H1 (cell line): ENCODE measurements at regions not wholly inside any gene's neighbourhood (a gene's known extent, or its start where the extent isn't known, plus 50 kb on each side); places are given as distances from the start of the nearest gene placed in this dataset.

Experiments used
- E2F6 ChIP-seq: IDR thresholded peaks from 2 replicates; pipeline ENCODE4 v1.6.1; 2012; ENCODE audit warnings: inconsistent platforms
- GABPA ChIP-seq: IDR thresholded peaks from 2 replicates; pipeline ENCODE4 v1.6.1; 2011; ENCODE audit warnings: mild to moderate bottlenecking, low read length, moderate library complexity, borderline replicate concordance; ENCODE audit not compliant: insufficient read depth
- POLR2A ChIP-seq, 2 experiments: IDR thresholded peaks; 1 replicate in 1 of 2; 2 replicates in 1 of 2; pipeline ENCODE4 v1.6.1; 2011; ENCODE audit warnings: low read depth in 2 of 2, low read length in 2 of 2, mild to moderate bottlenecking in 2 of 2; ENCODE audit errors: control extremely low read depth in 1 of 2
- RNF2 ChIP-seq: fragments of 200-900, 300-1000 bp; sonication (generic); IDR thresholded peaks from 2 replicates; pipeline ENCODE4 v1.7.1; 2016; ENCODE audit warnings: borderline replicate concordance, low read depth, mild to moderate bottlenecking, antibody characterized with exemption, low read length; ENCODE audit not compliant: poor library complexity, severe bottlenecking; ENCODE audit errors: missing control alignments
- TCF12 ChIP-seq: IDR thresholded peaks from 2 replicates; pipeline ENCODE4 v1.6.1; 2011; ENCODE audit warnings: low read depth, mild to moderate bottlenecking, low read length

GRCh38 chr18:75491361-75491760 lies 63.9 kb upstream of the SMIM21 start (continued):
- TF ChIP-seq E2F6 (no peak), POLR2A (IDR thresholded peaks at IDR 0.05; ENCODE audit: control extremely low read depth in 1 of 2, low read depth in 2 of 2, low read length in 2 of 2) (no peak), TCF12 (no peak), RNF2 (no peak), GABPA (no peak)
- TF ChIP-seq, all 59 proteins: peak for 0
